AG09319 (cell line): ENCODE measurements at regions not wholly inside any gene's neighbourhood (a gene's known extent, or its start where the extent isn't known, plus 50 kb on each side); places are given as distances from the start of the nearest gene placed in this dataset.

Source experiments
- DNase-seq: peaks from one replicate; pipeline ENCODE4 v3.0.0-alpha.2; 2010; ENCODE audit warnings: low read depth; ENCODE audit errors: extremely low read depth
- TF ChIP-seq, protein P1 (sequence below): IDR thresholded peaks from 2 replicates; pipeline ENCODE4 v1.5.1; 2011; ENCODE audit warnings: low read depth, mild to moderate bottlenecking, inconsistent platforms, low read length, moderate library complexity

DNA sequence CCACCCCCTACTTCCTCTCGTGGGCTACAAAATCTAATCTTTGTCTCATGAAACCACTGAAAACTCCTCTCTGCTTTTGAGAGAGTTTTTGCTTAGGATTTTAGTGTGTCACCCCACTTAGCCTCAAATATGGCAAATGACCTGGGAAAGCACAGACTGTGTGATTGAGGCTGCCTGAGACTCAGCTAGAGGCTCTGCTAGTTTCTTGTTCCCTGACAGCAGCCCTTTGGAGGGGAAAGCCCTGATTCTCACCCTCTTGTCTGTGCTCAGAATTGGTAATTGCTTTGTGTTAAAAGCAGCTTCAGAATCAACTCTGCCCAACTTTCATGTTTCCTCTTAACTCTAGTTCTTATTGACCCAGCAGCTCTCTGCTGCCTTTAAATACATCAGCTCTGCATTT, 85.6 kb upstream of the ZP4 start:
- TF ChIP-seq, protein P1, sequence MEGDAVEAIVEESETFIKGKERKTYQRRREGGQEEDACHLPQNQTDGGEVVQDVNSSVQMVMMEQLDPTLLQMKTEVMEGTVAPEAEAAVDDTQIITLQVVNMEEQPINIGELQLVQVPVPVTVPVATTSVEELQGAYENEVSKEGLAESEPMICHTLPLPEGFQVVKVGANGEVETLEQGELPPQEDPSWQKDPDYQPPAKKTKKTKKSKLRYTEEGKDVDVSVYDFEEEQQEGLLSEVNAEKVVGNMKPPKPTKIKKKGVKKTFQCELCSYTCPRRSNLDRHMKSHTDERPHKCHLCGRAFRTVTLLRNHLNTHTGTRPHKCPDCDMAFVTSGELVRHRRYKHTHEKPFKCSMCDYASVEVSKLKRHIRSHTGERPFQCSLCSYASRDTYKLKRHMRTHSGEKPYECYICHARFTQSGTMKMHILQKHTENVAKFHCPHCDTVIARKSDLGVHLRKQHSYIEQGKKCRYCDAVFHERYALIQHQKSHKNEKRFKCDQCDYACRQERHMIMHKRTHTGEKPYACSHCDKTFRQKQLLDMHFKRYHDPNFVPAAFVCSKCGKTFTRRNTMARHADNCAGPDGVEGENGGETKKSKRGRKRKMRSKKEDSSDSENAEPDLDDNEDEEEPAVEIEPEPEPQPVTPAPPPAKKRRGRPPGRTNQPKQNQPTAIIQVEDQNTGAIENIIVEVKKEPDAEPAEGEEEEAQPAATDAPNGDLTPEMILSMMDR: no peak
- no peak for DNase-seq

DNA sequence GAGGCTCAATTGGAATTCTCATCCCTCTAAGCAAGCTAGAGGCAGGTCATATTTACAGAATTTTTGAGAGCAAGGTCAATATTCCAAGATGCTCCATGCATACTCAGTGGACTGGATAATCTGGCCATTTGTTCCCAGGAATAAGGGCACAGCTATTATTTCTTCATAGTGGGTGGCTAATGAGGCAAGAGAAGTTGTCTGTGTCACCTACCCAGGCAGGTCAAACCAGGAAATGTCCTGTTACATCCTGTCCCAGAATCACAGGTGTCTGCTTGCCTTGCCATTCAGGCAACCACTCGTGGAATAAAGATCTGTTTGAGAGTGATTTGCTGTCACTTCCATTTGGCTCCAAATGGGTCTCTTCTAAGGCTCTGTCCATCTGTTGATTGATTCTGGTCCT, 85.2 kb upstream of the ZP4 start:
- no peak for DNase-seq

DNA sequence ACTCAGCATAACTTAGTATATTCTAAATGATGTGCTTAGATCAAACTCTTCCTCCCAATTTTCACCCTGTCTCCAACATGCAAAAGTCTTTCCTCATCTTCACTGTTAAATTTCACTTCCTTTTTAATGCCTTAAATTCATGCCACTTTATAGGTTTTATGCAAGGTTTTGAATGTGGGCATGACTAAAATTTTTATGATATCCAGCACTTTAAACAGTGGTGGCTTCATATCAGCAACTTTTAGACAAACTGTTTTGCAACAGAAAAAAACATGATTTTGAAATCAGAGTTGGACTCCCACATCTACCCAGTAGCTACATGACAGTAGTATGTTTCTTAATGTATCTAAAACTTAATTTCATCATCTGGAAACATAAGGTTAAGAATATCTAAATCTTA, 84.7 kb upstream of the ZP4 start:
- TF ChIP-seq, protein P1: no peak
- DNase-seq: no peak

More for the DNA sequence above, 85.2 kb upstream of the ZP4 start:
- TF ChIP-seq, protein P1: no peak

DNA sequence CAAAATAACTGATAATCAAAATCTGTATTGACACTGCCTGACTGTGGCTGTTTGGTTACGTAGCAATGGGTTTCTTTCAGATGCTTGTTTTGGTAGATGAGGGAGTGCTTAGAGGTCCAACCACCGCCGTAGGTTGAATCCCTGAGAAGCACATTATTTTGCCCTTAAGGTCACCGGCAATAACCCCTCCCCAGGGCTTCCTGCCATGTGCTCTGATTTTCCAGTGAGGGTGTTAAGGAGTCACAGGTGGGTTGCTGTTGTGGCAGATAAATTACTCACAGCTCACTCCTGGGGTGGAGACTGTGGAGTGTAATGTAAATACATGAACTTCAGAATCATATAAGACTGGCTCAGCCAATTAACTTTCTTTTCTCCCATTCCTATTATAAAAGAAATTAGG, 81.5 kb upstream of the ZP4 start:
- TF ChIP-seq, protein P1: no peak
- DNase-seq: no peak

DNA sequence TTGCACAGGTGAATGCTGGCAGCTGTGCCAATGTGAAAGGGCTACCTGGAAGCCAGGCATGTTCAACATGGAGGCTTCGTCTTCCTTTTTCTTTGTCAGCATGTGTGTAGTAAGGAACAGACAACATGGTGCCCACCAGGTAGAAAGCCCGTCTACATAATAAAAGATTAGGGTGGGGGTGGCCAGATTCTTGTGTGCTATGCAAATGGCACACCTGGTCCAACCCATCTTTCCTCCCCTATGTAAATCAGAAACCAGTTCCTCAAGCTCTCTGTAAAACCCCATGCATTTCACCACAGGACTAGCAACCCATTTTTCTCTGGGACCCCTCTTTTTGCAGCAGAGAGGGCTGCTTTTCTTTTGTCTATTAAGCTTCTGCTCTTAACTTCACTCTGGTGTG, 72.3 kb upstream of the ZP4 start:
- TF ChIP-seq, protein P1: no peak
- no peak for DNase-seq

DNA sequence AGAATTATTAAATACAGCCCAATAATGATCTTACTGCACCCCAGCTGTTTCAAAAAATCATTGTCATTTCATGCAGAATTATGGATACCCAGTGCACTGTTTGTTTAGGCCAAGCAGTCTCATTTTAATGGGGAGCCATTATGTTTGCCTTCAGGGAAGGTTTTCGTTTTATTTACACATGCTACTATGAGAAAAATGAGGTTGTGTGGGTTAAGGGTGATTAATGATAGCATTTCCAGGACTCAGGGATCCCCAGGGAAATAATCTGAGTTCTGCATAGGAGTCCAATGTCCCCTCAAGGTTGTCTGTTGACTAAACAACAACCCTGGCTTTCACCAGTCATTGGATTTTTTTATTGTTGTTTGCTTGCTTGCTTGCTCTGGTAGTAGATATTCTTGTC, 71.0 kb upstream of the ZP4 start:
- no peak for DNase-seq
- TF ChIP-seq, protein P1: no peak

DNA sequence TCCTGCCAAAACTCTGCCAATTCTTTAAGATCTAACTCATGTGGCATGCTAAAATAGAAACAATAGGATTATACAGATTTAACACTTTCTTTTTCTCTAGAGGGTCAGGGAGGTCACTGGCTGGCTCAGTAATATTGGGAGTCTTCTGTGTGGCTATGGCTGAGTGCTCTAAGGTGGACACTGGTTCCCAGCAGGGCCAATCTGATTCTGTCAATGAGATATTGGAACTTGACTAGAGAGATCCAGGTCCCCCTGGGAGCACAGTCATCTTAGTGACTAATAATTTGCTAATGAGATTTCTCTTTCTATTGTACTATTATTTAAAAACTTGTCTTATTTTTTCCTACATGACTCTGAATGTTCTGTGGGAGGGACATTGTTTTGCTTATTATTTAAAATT, 69.1 kb upstream of the ZP4 start:
- TF ChIP-seq, protein P1: no peak

More for the DNA sequence above, 69.1 kb upstream of the ZP4 start:
- DNase-seq: no peak
